ENCODE measurements at regions not wholly inside any gene's neighbourhood (a gene's known extent, or its start where the extent isn't known, plus 50 kb on each side); places are given as distances from the start of the nearest gene placed in this dataset.

DNA sequence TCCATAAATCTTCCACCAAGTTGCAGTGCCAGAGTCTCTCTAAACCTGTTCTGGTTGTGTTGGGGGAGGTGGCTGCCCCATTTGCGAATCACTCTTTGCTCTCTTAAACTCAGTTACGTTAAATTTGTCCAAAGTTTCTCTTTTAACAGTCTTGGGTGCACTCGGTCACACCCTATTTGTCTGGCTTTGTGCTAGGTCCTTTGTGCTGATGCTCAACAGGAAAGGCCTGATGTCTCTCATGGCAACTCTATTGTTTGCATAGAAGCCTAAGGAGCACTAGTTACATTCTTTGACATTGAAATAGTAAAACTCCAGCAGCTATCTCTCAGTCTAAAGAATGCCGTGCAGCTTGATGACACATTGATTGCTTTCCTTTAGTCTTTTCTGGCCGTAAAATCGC lies 105.1 kb downstream of the TRMT11 start:
- DNase-seq (ENCODE audit: low spot score) = no peak

- no peak for DNase-seq (ENCODE audit: low spot score)
Observed at GRCh38 chr6:126093108-126093507, 106.8 kb downstream of the TRMT11 start.

DNA sequence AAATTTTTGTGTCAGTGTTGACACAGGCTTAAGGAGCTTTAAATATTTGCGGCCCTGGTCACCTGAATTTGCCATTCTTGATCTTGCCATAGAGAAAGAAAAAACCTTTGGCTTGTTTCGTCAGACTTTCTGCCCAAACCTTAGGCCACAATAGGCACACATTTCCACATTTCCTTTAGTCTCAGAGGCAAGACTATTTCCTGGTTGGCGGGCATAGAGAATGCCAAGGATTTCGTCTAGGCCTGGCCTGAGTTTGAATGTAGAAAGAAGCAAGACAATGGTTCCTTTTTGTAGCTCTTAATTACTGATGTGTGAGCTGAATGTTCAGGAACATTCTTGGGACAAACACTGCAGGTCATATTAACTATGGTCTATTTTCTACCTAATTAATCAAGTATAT lies 108.1 kb downstream of the TRMT11 start:
- DNase-seq (ENCODE audit: low spot score) = peak; percentile 21

DNA sequence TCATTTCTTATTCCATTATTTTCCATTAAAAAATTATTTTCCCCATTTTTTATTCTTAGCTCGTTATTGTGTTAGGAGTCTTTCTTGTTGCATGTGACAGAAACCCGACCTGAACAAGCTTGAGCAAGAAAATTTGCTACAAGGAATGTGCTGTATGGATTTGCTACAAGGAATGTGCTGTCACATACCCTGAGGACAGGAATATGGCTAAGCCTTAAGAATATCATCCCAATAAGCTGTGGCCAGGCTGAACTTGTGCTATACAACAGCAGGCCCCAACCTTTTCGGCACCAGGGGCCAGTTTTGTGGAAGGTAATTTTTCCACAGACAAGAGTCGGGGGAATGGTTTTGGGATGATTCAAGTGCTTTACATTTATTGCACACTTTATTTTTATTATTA lies 114.0 kb downstream of the TRMT11 start:
- no peak for DNase-seq (ENCODE audit: low spot score)

DNA sequence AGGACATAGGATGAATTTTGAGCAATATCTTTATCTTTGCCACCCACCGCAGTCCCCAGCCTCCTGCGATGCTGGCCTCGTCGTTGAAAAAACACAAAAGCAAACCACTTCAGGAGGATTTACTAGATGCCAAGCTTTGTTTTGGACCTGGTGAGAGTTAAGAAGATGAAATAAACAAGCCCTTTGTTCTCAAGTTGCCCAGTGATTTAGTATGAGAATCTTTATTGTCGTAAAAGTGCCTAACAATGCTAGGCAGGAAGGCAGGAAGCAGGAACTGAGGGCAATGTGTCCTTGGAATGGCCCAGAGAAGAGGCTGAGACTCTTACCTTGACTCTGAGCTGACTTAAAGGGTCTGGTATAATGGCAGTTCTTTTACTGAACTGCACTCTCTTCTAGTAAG lies 116.0 kb downstream of the TRMT11 start:
- no peak for DNase-seq (ENCODE audit: low spot score)

DNA sequence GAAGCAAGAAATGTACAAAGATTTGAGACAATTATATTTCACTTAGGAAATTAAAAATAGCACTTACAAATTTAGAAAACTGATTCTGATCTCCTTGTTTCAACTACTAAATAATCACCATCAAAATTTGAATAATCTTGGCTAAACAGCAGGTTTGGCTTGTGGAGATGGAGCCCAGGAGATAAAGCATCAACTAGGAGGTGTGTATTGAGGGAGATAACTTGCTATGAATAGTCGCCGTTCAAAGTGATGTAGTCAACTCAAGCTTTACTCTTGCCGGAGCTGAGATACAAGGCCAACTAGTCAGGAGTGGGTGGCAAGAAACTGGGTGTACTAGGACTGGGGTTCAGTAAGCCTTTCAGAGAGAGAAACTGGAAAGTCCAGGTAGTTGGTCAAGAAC lies 117.7 kb downstream of the TRMT11 start:
- DNase-seq (ENCODE audit: low spot score) = no peak

DNA sequence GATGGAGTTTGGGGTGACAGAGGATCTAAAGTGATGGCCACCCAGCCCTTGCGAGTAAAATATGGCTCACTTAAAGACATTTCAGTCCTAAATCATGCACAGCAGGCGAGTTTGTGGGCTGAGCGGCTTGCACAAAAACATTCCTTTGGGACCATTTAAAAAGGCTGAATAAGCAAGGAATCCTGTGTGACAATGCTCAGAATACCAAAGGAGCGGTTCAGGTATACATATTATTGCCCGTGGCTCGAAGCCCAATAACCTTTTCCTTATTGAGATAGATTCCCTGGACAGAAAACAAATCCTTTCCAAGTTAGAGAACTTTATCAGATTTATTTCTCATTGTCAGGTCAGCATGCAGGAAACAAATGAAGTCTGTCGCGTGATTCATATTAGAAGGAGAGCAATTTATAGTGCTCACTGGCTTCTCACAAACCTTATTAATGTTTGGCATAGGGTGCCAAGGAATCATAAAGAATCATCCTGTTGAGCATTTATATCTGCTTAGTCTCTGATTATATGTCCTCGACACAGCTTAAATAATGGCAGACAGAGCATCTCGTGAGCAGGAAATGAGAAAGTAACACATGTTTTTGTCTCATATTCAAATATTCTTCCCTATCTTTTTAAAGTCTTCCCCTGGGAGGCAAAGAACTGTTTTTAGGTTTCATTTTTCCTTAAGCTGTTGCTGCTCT lies 121.3 kb downstream of the TRMT11 start:
- DNase-seq (ENCODE audit: low spot score) = no peak

DNA sequence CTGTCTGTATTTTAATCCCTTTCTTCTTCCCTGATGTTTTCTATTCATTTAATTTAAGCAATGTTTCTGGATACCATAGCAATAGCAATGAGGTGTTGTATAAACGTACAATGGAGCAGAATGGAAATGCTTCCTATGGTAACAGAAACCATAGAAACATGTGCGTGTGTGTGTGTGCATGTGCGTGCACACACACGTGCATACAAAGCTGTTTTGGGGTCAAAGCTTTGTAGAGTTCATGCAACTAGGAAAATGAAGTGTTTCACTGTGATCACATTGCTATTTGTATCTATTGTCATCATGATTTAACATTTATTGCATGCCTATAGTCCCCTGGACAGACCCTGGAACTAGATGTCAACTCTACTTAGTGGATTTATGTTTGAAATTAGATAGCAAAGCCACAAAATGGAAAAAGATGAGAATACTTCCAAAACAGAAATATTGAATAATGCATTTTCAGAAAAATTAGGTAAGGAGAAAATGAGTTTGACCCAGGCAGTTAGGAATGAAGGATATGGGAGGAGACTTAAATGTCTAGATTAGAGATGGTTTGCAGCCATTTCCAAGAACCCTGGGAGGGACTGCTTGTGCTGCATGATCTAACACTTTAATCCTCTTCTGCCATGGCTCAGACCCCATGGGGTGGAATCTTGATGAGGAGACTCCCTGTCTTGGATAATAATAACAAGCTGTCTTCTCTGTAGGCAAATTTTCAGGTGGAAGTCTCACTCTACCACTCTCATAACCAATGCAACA lies 124.4 kb downstream of the TRMT11 start:
- DNase-seq (ENCODE audit: low spot score) = no peak

- DNase-seq (ENCODE audit: low spot score) = no peak
Observed at GRCh38 chr6:126111327-126111726, 125.0 kb downstream of the TRMT11 start.

DNA sequence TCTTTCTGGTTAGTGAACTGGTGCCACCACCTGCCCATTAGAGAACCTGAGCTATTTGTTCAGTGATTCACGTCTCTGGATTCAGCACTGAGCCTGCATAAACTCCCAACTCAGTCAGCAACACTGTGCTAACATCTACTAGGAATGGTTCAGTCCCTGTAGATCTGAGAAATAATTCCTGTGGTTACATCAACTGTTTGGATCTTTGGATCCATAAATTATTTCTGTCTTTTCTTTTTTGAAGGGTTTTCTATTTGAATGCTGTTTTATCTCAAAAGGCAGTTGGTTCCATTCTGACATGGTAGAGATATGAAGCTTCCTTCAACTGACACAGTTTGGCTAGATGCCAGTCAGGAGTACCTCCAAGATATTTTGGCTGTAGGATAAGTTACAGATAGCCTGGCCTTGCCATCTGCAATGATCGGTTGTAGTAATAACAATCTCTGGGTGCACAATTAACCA lies 125.9 kb downstream of the TRMT11 start:
- no peak for DNase-seq (ENCODE audit: low spot score)

DNA sequence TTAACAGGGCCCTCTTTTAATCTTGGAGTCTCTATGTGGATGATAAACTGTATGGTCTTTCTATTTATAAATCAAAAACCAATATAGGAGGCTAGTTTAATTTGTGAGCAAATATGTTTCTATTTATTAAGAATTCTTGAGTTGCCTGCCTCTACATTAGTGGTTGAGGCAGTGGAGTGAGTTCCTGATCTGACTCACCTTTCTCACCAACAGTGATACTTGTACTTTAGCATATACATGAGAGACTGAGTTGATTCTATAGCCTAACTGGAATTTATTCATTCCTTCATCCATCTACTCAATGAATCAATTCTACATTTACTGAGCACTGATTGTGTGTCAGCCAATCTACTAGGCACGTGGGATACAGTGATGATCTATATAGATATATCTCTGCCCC lies 126.9 kb downstream of the TRMT11 start:
- no peak for DNase-seq (ENCODE audit: low spot score)

DNA sequence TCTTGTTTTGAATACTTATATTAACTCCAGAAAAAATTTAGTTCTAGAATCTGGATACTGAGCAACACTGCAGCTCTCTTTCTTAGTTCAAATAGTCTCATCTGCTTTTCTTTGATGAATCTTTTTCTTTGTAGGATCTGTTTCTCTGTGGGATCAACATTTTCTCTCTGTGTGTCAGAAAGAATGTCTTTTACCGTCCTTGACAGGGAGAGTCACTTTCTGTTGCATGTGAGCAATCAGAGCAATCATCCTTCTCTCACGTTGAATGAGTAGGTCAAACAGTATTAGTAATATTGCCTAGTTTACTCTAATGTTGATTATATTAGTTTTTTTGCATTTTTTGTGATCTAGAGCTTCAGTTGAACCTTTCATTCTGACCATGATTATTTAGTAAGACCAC lies 130.9 kb downstream of the TRMT11 start:
- DNase-seq (ENCODE audit: low spot score) = no peak

GRCh38 chr6:126118058-126118755 lies 131.9 kb downstream of the TRMT11 start:
- DNase-seq (ENCODE audit: low spot score) = no peak

GRCh38 chr6:126118936-126119335 lies 132.6 kb downstream of the TRMT11 start:
- DNase-seq (ENCODE audit: low spot score) = no peak

- DNase-seq (ENCODE audit: low spot score) = no peak
Observed at GRCh38 chr6:126123226-126123625, 136.9 kb downstream of the TRMT11 start.

DNA sequence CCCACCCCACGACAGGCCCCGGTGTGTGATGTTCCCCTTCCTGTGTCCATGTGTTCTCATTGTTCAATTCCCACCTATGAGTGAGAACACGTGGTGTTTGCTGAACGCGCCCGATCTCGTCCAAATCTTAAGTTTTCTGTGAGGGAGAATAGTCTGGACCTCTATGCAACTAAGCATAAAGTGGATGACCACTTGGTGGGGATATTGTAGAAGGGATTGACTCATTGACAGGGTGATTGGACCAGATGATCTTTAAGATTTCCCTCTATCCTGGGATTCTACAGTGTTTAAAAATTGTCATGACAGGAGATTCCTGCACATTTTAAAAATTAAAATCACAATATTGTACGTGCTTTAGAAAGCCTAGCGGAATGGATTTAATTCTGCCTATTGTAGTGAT lies 141.3 kb downstream of the TRMT11 start:
- DNase-seq (ENCODE audit: low spot score) = no peak

GRCh38 chr6:126131246-126131645 lies 144.9 kb downstream of the TRMT11 start:
- DNase-seq (ENCODE audit: low spot score) = no peak

DNA sequence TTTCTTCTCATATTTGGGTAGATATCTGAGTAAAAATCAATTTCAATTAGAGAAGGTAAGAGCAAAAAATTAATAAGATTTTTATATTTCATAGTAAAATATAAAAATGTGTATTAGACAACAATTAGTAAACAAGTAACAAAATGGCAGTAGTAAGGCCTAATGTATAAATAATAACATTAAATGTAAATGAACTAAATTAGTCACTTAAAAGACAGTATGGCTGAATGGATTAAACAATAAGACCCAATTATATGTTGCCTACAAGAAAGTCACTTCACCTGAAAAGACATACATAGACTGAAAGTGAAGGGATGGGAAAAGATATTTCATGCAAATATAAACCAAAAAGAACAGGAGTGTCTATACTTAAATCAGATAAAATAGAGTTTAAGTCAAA lies 147.6 kb downstream of the TRMT11 start:
- no peak for DNase-seq (ENCODE audit: low spot score)

DNA sequence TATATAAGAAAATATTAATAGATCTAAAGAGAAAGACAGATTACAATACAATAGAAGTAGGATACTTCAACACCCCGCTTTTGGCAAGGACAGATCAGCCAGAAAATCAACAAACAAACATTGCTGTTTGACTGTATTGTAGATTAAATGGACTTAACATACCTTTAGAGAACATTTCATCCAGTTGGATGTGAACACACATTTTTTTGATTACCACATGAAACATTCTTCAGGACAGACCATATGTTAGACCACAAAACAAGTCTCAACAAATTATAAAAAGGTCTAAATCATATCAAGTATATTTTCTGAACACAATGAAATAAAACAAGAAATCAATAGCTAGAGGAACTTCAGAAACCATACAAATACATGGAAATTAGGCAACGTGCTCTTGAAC lies 148.2 kb downstream of the TRMT11 start:
- DNase-seq (ENCODE audit: low spot score) = no peak

DNA sequence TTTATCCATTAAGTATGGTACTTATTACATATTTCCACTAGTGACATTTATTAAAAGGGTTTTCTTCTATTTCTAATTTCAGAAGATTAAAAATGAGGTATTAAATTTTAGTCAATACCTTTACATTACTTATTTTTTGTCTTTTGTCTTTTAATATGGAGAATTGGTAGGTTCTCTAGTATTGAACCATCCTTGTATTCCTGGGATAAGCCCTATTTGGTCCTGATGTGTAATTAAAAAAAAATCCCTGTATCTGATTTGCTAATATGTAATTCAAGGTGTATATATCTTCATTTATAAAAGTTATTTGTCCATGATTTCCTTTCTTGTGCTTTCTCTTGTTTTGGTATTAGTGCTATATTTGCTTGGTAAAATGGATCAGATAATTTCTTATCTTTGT lies 153.7 kb downstream of the TRMT11 start:
- no peak for DNase-seq (ENCODE audit: low spot score)

DNA sequence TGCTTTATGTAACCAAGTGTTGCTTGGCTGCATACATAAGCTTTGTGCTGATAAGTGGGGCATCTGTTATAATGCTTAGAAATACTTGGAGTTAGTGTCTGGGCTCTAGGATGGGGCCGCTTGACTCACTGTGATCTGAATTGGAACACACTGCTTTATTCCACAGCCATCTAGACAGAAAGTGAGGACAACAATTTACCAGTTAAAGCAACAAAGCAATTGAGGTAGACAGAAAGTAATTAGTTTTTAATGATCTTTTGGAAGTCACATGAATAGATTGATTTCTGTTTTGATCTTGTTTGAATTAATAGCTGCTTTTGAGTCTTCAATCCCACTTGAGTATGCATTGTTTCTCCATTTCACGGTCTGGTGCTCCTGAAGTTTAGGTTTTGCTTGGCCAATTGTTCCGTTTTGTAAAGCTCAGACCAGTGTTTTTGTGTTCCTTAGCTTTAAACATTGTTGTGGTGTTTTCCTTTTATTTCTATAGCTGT lies 157.5 kb downstream of the TRMT11 start:
- peak; percentile 52 for DNase-seq (ENCODE audit: low spot score)

DNA sequence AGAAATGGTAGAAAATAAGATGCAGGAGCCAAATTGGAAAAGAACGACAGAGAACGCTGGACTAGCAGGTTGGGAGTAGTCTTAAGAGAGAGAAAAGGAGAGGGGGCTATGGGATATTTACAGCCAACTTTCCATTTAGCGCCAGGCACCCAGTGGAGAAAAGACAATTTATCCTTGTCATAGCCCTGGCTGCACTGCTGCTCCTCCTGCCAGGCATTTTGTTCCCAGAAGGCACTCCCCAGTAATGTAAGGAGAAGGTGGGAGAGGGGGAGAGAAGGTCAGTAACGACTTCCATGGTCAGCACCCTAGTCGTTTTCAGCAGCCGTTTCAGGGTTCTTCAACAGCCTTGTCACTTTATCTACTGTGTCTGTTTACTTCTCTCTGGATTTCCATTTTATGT lies 159.0 kb downstream of the TRMT11 start:
- DNase-seq (ENCODE audit: low spot score) = no peak

DNA sequence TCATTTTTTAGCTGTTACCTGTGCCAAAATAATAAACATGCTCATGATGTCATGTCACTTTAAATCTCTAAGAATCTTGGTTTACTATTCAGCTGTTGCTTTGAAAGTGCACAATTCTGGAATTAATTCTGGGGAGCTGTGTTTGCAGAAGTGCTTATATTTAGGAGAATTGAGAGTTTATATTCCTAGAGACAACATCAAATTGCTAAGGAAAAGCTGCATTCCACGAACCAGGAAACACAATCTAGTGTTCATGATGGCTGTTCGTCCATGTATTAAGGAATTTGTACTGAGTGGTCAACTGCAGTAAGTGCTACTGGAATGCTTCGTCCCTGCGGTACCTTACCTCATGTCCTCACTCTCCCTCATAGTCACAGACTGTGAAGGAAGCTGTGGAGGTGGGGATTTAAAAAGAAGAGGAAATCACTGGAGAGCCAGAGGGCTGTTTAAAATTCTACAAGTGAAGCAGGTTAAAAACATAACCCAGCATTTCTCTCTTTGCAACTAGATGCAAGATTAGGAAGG lies 161.0 kb downstream of the TRMT11 start:
- DNase-seq (ENCODE audit: low spot score) = no peak
